Mesodermal cell (in vitro differentiated cells): ENCODE measurements at regions not wholly inside any gene's neighbourhood (a gene's known extent, or its start where the extent isn't known, plus 50 kb on each side); places are given as distances from the start of the nearest gene placed in this dataset.

ENCODE experiments used
- H3K27ac ChIP-seq: 2 replicates; pipeline ENCODE4 v1.7.0; 2013; ENCODE audit warnings: mild to moderate bottlenecking, low read depth, low read length, moderate library complexity; ENCODE audit not compliant: severe bottlenecking
- H3K36me3 ChIP-seq: 2 replicates; pipeline ENCODE4 v1.7.1; 2013; ENCODE audit warnings: mild to moderate bottlenecking, low read length, moderate library complexity; ENCODE audit not compliant: control insufficient read depth, insufficient read depth
- H3K4me1 ChIP-seq: one replicate; pipeline ENCODE4 v1.7.1; 2013; ENCODE audit warnings: mild to moderate bottlenecking, low read length; ENCODE audit not compliant: insufficient read depth, control insufficient read depth, poor library complexity, severe bottlenecking
- H3K4me3 ChIP-seq: 2 replicates; pipeline ENCODE4 v1.7.0; 2013; ENCODE audit warnings: low read length, control low read depth, mild to moderate bottlenecking; ENCODE audit not compliant: insufficient read depth, poor library complexity, severe bottlenecking; ENCODE audit errors: extremely low read depth
- H3K9me3 ChIP-seq: 2 replicates; pipeline ENCODE4 v1.7.1; 2013; ENCODE audit warnings: mild to moderate bottlenecking, low read length, moderate library complexity; ENCODE audit not compliant: control insufficient read depth
- WGBS, 2 experiments: methylation state at CpG; one replicate each; pipeline ENCODE4 v1.1.5; 2013; ENCODE audit warnings: missing lambda C conversion rate in 2 of 2; ENCODE audit not compliant: insufficient coverage in 2 of 2; 5-methylcytosine and 5-hydroxymethylcytosine counted together

- H3K4me1 ChIP-seq: no peaks in the 10 kb centered on the region
- H3K4me3 ChIP-seq: no peak overlapping the region
- no peaks in the 10 kb centered on the region for H3K9me3 ChIP-seq
- H3K27ac ChIP-seq: no peak overlapping the region
- 100% methylated on average over 1 of the region's 1 CpG for WGBS, 2 experiments
- H3K36me3 ChIP-seq: no peaks in the 10 kb centered on the region
Observed at GRCh38 chr13:53466576-53466975, 438.0 kb downstream of the OLFM4 start.

GRCh38 chr13:53473397-53473796 lies 444.8 kb downstream of the OLFM4 start:
- Histone ChIP-seq H3K4me3 (no peak overlapping the region), H3K4me1 (no peaks in the 10 kb centered on the region), H3K27ac (no peak overlapping the region), H3K9me3 (no peaks in the 10 kb centered on the region), H3K36me3 (no peaks in the 10 kb centered on the region)
- WGBS, 2 experiments: 45 to 80% methylated on average over 3 to 4 of the region's 4 CpGs

DNA sequence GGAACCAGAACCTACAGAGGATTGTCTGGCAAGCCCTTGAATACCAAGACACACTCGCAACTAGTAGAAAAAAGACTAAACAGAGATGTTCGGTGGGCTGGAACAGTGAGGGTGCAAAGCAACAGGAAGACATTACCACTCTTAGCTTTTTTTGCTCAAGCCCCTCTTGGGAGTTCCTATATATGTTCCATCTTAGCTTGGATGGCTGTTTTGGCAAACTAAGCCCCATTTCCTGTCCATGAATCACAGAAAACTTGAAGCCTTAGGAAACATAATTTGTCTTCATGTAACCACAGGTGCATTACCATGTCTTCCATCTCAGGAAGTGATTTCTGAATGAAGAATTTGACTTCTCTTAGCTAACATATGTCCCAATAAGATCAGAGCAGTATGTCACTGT lies 446.3 kb downstream of the OLFM4 start:
- H3K36me3 ChIP-seq: no peaks in the 10 kb centered on the region

GRCh38 chr13:53490752-53491151 lies 462.1 kb downstream of the OLFM4 start:
- Histone ChIP-seq H3K4me3 (no peak overlapping the region), H3K36me3 (no peaks in the 10 kb centered on the region), H3K9me3 (no peaks in the 10 kb centered on the region), H3K4me1 (no peaks in the 10 kb centered on the region), H3K27ac (no peak overlapping the region)
- 82 to 83% methylated on average over 3 to 5 of the region's 5 CpGs for WGBS, 2 experiments

More for the DNA sequence above, 446.3 kb downstream of the OLFM4 start:
- WGBS, 2 experiments: 83 to 100% methylated on average over 1 to 2 of the region's 2 CpGs
- Histone ChIP-seq H3K4me1 (no peaks in the 10 kb centered on the region), H3K27ac (no peak overlapping the region), H3K4me3 (no peak overlapping the region), H3K9me3 (no peaks in the 10 kb centered on the region)

DNA sequence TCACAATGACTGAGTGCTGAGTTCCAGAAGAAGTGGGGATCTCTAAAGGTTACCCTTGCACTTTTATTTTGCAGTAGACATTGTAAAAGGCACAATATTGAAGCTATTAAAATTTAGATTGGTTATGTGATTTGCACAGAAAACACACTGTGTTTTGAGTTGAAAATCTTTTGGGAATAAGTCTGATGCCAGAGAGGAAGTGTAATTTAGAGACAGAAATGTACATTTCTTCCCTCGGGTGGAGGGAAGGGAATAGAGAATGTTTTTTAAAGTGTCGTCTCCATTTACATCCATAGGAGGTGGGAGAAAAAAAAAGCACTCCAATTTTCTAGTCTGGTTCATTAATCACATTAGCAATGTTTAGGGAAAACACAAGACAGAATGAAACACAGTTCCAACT lies 465.8 kb downstream of the OLFM4 start:
- WGBS, 2 experiments: 100% methylated on average over 1 of the region's 2 CpGs; no CpG with 5 or more reads in 1 of the 2 experiments
- Histone ChIP-seq H3K4me1 (no peaks in the 10 kb centered on the region), H3K9me3 (no peaks in the 10 kb centered on the region), H3K4me3 (no peak overlapping the region), H3K27ac (no peak overlapping the region), H3K36me3 (no peaks in the 10 kb centered on the region)

DNA sequence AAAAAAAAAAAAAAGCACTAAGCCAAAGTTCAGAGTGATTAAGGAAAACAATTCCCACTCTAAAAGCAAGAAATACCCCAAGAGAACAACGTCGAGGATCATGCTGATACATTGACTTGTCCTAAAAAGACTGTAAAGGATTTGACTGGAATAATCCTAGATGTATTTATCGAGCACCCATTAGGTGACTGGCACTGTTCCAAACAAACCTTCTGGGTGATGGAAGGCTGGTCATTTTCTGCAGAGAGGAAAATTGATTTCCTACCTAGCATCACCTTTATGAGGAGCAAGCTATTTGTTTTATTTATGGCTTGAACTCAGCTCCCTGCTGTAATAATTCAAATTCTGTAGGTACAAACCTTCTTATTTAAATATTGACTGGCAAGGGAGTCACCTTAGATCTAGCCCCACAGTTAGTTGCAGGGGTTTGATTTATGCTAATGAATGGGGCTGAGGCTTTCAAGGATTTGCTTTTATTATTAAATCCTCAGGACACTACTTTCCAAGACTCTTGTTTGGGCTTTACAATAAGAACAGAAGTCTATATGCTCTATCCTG lies 471.0 kb downstream of the OLFM4 start:
- Histone ChIP-seq H3K4me3 (no peak overlapping the region), H3K27ac (no peak overlapping the region), H3K36me3 (no peaks in the 10 kb centered on the region), H3K9me3 (no peaks in the 10 kb centered on the region), H3K4me1 (no peaks in the 10 kb centered on the region)
- WGBS, 2 experiments: 100% methylated on average over 1 of the region's 3 CpGs

DNA sequence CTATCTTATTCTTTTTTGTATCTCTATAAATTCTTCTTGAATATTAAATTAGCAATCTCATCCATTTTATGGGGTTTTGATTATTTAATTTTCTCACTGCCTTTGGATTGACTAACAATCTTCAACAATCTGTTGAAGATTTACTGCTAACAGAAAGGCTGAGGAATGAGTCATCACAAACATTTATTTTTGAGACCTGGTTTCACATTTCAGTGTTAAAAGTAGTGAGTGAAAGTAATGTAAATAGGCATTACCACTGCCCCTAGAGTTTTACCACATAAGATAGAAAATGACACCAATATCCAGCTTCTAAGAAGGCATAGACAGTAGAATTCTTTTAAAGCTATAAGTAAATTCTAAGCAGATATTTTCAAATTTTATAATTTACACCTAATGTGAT lies 472.8 kb downstream of the OLFM4 start:
- Histone ChIP-seq H3K27ac (no peak overlapping the region), H3K4me3 (no peak overlapping the region), H3K36me3 (no peaks in the 10 kb centered on the region), H3K9me3 (no peaks in the 10 kb centered on the region), H3K4me1 (no peaks in the 10 kb centered on the region)

GRCh38 chr13:53507741-53508140 lies 479.1 kb downstream of the OLFM4 start:
- H3K4me1 ChIP-seq: no peaks in the 10 kb centered on the region
- H3K27ac ChIP-seq: no peak overlapping the region
- WGBS, 2 experiments: 56 to 73% methylated on average over 2 to 4 of the region's 4 CpGs

DNA sequence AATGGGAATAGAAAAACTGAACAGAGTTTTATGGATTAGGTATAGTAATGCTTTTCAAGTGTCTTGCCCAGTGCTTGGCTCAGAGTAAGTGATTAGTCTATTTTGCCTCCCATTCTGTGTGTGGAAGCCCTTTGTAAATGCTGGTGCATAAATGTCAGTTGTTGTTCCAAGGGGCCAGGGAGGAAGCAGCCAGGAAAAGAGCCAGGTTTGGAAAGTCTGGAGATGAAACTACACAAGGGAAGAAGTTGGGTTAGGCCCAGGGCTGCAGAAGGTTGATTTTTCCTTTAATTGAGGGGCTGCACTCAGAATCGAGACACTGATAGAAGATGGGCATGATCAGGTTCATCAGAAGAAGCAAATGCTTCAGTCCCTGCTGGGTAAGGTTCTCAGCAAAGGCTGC lies 484.0 kb downstream of the OLFM4 start:
- Histone ChIP-seq H3K4me1 (no peaks in the 10 kb centered on the region), H3K4me3 (no peak overlapping the region), H3K36me3 (no peaks in the 10 kb centered on the region), H3K9me3 (no peaks in the 10 kb centered on the region), H3K27ac (no peak overlapping the region)
- 80 to 93% methylated on average over 1 of the region's 1 CpG for WGBS, 2 experiments

More at GRCh38 chr13:53507741-53508140, 479.1 kb downstream of the OLFM4 start:
- Histone ChIP-seq H3K36me3 (no peaks in the 10 kb centered on the region), H3K9me3 (no peaks in the 10 kb centered on the region), H3K4me3 (no peak overlapping the region)

DNA sequence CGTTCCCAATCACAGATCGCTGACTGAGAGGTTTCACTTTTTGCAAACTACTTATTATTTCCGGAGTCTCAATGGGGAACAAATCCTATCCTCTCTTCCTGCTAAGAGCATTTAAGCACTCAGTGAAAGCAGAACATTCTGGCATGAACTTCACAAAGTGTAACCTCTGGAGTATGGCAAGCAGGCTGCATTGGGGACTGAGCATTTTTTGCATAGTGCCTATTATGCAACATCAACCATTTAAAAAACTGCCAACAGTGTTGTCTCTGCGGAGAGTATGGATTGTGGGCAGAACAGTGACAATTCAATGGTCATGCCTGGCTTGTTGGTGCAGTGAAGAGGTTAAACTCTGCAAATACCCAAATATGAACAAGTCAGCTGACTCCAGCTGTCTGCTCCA lies 484.6 kb downstream of the OLFM4 start:
- Histone ChIP-seq H3K27ac (no peak overlapping the region), H3K9me3 (no peaks in the 10 kb centered on the region), H3K36me3 (no peaks in the 10 kb centered on the region), H3K4me3 (no peak overlapping the region), H3K4me1 (no peaks in the 10 kb centered on the region)
- WGBS, 2 experiments: 68 to 79% methylated on average over 3 to 4 of the region's 4 CpGs

- H3K36me3 ChIP-seq: no peaks in the 10 kb centered on the region
- no peak overlapping the region for H3K4me3 ChIP-seq
- no peak overlapping the region for H3K27ac ChIP-seq
- no peaks in the 10 kb centered on the region for H3K4me1 ChIP-seq
- H3K9me3 ChIP-seq: no peaks in the 10 kb centered on the region
Observed at GRCh38 chr13:53520132-53520531, 491.5 kb downstream of the OLFM4 start.
